OCI-LY3 (cell line): ENCODE measurements at regions not wholly inside any gene's neighbourhood (a gene's known extent, or its start where the extent isn't known, plus 50 kb on each side); places are given as distances from the start of the nearest gene placed in this dataset.

Experiments used
- CTCF ChIP-seq: fragments of 200-600, 300-600 bp; sonication (generic); IDR thresholded peaks from 2 replicates; pipeline ENCODE4 v1.5.1; 2014; ENCODE audit warnings: antibody characterized with exemption, low read length, low read depth
- EZH2phosphoT487 ChIP-seq: fragments of 200-600 bp; shearing (Covaris generic); IDR thresholded peaks from 2 replicates; pipeline ENCODE4 v1.6.1; 2018; ENCODE audit warnings: antibody characterized with exemption, mixed run types, low read depth

DNA sequence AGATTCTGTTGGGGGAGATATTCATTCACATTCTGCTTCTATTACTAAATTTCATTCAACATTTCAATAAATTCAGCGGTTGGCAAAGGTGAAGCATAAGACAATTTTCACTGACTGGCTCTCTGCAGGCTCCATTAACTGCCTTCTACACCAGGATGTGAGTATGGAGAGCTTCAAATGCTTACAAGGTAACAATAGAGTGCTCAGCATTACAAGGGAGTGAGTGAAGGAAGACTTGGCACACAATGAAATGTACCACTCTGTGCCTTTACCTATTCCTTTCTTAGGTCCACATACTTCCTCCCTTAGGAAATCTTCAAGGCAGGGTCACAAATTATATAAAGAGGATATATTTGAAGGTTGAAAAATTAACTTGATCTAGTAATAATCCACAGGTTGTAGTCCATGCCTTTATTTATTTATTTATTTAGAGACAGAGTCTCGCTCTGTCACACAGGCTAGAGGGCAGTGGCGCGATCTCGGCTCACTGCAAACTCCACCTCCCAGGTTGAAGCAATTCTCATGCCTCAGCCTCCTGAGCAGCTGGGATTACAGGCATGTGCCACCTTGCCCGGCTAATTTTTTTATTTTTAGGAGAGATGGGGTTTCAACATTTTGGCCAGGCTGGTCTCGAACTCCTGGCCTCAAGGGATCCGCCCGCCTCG is 76.6 kb upstream of the FAM169A start:
- TF ChIP-seq CTCF, result no peak
- no peak for TF ChIP-seq EZH2phosphoT487
